PC-3 (cell line): ENCODE measurements at regions not wholly inside any gene's neighbourhood (a gene's known extent, or its start where the extent isn't known, plus 50 kb on each side); places are given as distances from the start of the nearest gene placed in this dataset.

Experiments used
- CTCF ChIP-seq: fragments of 300-600 bp; sonication (generic); conservative IDR thresholded peaks from 2 replicates; pipeline ENCODE4 v1.5.1; 2017; ENCODE audit warnings: antibody characterized with exemption, low read depth, mild to moderate bottlenecking, low read length
- EZH2 ChIP-seq: fragments of 300-600 bp; sonication (generic); IDR thresholded peaks from one replicate; pipeline ENCODE4 v1.6.1; 2017; ENCODE audit warnings: antibody characterized with exemption, mild to moderate bottlenecking, low read length; ENCODE audit not compliant: unreplicated experiment
- EZH2phosphoT487 ChIP-seq: fragments of 300-600 bp; sonication (generic); IDR thresholded peaks from 2 replicates; pipeline ENCODE4 v1.6.1; 2018; ENCODE audit warnings: mild to moderate bottlenecking, antibody characterized with exemption, low read length, borderline replicate concordance

DNA sequence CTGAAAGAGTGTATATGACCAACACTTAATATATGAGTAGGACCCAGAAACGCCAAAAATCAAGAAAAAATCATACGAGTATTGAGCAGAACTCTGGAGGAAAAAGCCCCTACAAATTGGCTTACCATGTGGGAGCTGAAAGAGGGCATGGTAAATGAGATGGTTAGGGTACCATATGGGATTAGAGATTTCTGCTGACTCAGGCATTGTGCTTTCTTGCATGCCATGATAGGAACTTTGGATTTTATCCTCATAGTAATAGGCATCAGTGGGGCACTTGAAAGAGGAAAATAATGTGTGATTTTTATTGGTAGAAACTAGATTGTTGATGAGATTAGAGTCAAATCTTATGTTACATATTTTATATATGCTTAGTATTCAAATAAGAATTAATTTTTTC, 271.1 kb downstream of the CBLN2 start:
- TF ChIP-seq EZH2 (no peak), CTCF (no peak), EZH2phosphoT487 (no peak)
